Prostate gland (tissue), 2 donors: ENCODE measurements at regions not wholly inside any gene's neighbourhood (a gene's known extent, or its start where the extent isn't known, plus 50 kb on each side); places are given as distances from the start of the nearest gene placed in this dataset.
"Not testable (repeated sequence)": the region's sequence is repeated elsewhere in the genome, so short reads cannot be mapped to it uniquely, and the experiment has no call there.

Experiments used
- CTCF ChIP-seq, 4 experiments: fragments of 200-600 bp in 2 of 4; fragments of 450-650 bp in 2 of 4; sonication (generic) in 2 of 4; IDR thresholded peaks; 1 replicate in 3 of 4; 2 replicates in 1 of 4; pipeline ENCODE4 v1.5.1; 2016 to 2019; ENCODE audit warnings: antibody characterized with exemption in 4 of 4, mild to moderate bottlenecking in 2 of 4, moderate library complexity in 2 of 4
- POLR2A ChIP-seq: fragments of 450-650 bp; IDR thresholded peaks from one replicate; pipeline ENCODE4 v1.6.1; 2016; ENCODE audit warnings: antibody characterized with exemption, mild to moderate bottlenecking
- POLR2AphosphoS5 ChIP-seq: sonication (generic); formaldehyde crosslinking; IDR thresholded peaks from one replicate; pipeline ENCODE4 v1.6.1; 2017; ENCODE audit warnings: antibody characterized with exemption

GRCh38 chr7:6991686-6992085 is 165.6 kb upstream of the CCZ1B start:
- not testable (repeated sequence) for TF ChIP-seq CTCF (IDR thresholded peaks at IDR 0.05); POLR2AphosphoS5; POLR2A
